ENCODE measurements at regions not wholly inside any gene's neighbourhood (a gene's known extent, or its start where the extent isn't known, plus 50 kb on each side); places are given as distances from the start of the nearest gene placed in this dataset.

- H3K4me1 ChIP-seq (ENCODE audit: insufficient read depth, low read length, poor library complexity, severe bottlenecking), result no peaks in the 10 kb centered on the region
- ChIA-PET CTCF (no interaction called here), POLR2A (ENCODE audit: low non-redundant PET) (interaction anchor here (0.6 kb wide), 1 partner anchor 96 kb away, joined by 4 read pairs; no protein-coding TSS in a partner anchor)
- intact Hi-C loops (cut with micrococcal nuclease; ENCODE audit: unreplicated experiment), result no loop called here
- H3K4me3 ChIP-seq (ENCODE audit: low read depth, low read length, poor library complexity, severe bottlenecking), result no peak overlapping the region
- H3K27ac ChIP-seq (ENCODE audit: low read depth, low read length, poor library complexity, severe bottlenecking), result no peak overlapping the region
- DNase-seq (ENCODE audit: low spot score), result no peak
- no peak for TF ChIP-seq EZH2 (IDR thresholded peaks at IDR 0.05; ENCODE audit: borderline replicate concordance, low read depth, low read length, poor library complexity, severe bottlenecking)
- TF ChIP-seq, protein P1, sequence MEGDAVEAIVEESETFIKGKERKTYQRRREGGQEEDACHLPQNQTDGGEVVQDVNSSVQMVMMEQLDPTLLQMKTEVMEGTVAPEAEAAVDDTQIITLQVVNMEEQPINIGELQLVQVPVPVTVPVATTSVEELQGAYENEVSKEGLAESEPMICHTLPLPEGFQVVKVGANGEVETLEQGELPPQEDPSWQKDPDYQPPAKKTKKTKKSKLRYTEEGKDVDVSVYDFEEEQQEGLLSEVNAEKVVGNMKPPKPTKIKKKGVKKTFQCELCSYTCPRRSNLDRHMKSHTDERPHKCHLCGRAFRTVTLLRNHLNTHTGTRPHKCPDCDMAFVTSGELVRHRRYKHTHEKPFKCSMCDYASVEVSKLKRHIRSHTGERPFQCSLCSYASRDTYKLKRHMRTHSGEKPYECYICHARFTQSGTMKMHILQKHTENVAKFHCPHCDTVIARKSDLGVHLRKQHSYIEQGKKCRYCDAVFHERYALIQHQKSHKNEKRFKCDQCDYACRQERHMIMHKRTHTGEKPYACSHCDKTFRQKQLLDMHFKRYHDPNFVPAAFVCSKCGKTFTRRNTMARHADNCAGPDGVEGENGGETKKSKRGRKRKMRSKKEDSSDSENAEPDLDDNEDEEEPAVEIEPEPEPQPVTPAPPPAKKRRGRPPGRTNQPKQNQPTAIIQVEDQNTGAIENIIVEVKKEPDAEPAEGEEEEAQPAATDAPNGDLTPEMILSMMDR (conservative IDR thresholded peaks at IDR 0.05; ENCODE audit: low read depth, low read length), result no peak
- no TSS peak for BruUV-seq (replicated peaks)
- H3K36me3 ChIP-seq (ENCODE audit: insufficient read depth, low read length, poor library complexity, severe bottlenecking), result no peaks in the 10 kb centered on the region
- no peaks in the 10 kb centered on the region for H3K9me3 ChIP-seq (ENCODE audit: low read depth, low read length, poor library complexity, severe bottlenecking)
- H3K27me3 ChIP-seq (replicated peaks; ENCODE audit: insufficient read depth, low read depth, low read length, poor library complexity), result peaks cover 4% of the 10 kb centered on the region
These were observed 52.5 kb downstream of the KCNF1 start for GRCh38 chr2:10964052-10964790.

GRCh38 chr2:10965241-10965843 lies 53.6 kb downstream of the KCNF1 start:
- no peak for DNase-seq (ENCODE audit: low spot score)
- CTCF ChIA-PET, result no interaction called here

DNA sequence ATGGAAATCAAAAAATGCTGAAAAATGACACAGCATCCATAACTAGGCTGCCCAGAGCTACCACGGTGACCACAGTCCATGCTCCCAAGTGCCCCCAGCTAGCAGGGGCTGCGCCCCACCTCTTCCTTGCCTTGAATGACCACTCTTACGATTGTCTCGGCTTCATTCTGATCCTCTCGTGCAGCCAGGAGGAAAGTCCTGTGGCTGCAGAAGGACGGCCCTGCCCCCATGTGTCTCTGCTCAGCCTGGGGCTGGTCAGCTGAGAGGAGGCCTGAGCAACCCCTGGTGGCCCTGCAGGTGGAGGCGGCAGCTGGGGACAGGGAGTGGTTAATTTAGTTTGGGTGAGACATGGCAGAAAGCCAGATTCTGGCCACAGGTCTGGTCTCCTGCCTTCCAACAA lies 54.3 kb downstream of the KCNF1 start:
- Histone ChIP-seq H3K27ac (ENCODE audit: low read depth, low read length, poor library complexity, severe bottlenecking) (no peak overlapping the region), H3K4me1 (ENCODE audit: insufficient read depth, low read length, poor library complexity, severe bottlenecking) (no peaks in the 10 kb centered on the region), H3K9me3 (ENCODE audit: low read depth, low read length, poor library complexity, severe bottlenecking) (no peaks in the 10 kb centered on the region), H3K27me3 (replicated peaks; ENCODE audit: insufficient read depth, low read depth, low read length, poor library complexity) (peaks cover 4% of the 10 kb centered on the region), H3K36me3 (ENCODE audit: insufficient read depth, low read length, poor library complexity, severe bottlenecking) (no peaks in the 10 kb centered on the region), H3K4me3 (ENCODE audit: low read depth, low read length, poor library complexity, severe bottlenecking) (no peak overlapping the region)
- no TSS peak for BruUV-seq (replicated peaks)
- DNase-seq (ENCODE audit: low spot score), result no peak
- intact Hi-C loops (cut with micrococcal nuclease; ENCODE audit: unreplicated experiment), result no loop called here
- ChIA-PET CTCF (no interaction called here), POLR2A (ENCODE audit: low non-redundant PET) (no interaction called here)
- TF ChIP-seq, protein P1 (conservative IDR thresholded peaks at IDR 0.05; ENCODE audit: low read depth, low read length), result no peak
- no peak for TF ChIP-seq EZH2 (IDR thresholded peaks at IDR 0.05; ENCODE audit: borderline replicate concordance, low read depth, low read length, poor library complexity, severe bottlenecking)

More at GRCh38 chr2:10965241-10965843, 53.6 kb downstream of the KCNF1 start:
- Histone ChIP-seq H3K9me3 (ENCODE audit: low read depth, low read length, poor library complexity, severe bottlenecking) (no peaks in the 10 kb centered on the region), H3K36me3 (ENCODE audit: insufficient read depth, low read length, poor library complexity, severe bottlenecking) (no peaks in the 10 kb centered on the region), H3K4me3 (ENCODE audit: low read depth, low read length, poor library complexity, severe bottlenecking) (no peak overlapping the region), H3K4me1 (ENCODE audit: insufficient read depth, low read length, poor library complexity, severe bottlenecking) (no peaks in the 10 kb centered on the region), H3K27me3 (replicated peaks; ENCODE audit: insufficient read depth, low read depth, low read length, poor library complexity) (peaks cover 4% of the 10 kb centered on the region), H3K27ac (ENCODE audit: low read depth, low read length, poor library complexity, severe bottlenecking) (no peak overlapping the region)
- BruUV-seq (replicated peaks), result no TSS peak
- POLR2A ChIA-PET (ENCODE audit: low non-redundant PET), result no interaction called here
- intact Hi-C loops (cut with micrococcal nuclease; ENCODE audit: unreplicated experiment), result no loop called here
- TF ChIP-seq EZH2 (IDR thresholded peaks at IDR 0.05; ENCODE audit: borderline replicate concordance, low read depth, low read length, poor library complexity, severe bottlenecking), result no peak
- TF ChIP-seq, protein P1 (conservative IDR thresholded peaks at IDR 0.05; ENCODE audit: low read depth, low read length), result no peak
